G401.6 (cell line): ENCODE measurements at regions not wholly inside any gene's neighbourhood (a gene's known extent, or its start where the extent isn't known, plus 50 kb on each side); places are given as distances from the start of the nearest gene placed in this dataset.
"Not testable (repeated sequence)": the region's sequence is repeated elsewhere in the genome, so short reads cannot be mapped to it uniquely, and the experiment has no call there.

ENCODE experiments used
- FAIRE-seq: peaks from 2 replicates; lab custom pipeline; 2012; peaks lifted over from hg19 to GRCh38; lab: Jason Lieb, UNC

DNA sequence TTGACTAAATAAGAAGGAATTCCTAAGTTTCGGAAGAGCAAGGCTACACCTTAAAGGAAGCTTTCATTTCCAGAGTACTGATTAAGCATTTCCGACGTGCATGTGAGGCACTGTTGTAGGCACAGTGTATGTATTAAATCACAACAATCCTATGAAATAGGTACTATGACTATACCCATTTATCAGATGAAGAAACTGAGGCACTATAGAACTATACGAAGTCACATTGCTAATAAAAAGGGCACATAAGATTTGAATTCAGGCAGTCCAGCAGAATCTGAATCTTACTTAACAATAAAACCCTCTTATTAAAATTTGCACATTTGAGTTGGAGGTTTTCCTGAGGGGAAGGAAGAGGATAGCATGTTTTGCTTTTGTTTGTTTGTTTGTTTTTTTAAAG, 243.5 kb upstream of the FANCL start:
- no peak for FAIRE-seq

DNA sequence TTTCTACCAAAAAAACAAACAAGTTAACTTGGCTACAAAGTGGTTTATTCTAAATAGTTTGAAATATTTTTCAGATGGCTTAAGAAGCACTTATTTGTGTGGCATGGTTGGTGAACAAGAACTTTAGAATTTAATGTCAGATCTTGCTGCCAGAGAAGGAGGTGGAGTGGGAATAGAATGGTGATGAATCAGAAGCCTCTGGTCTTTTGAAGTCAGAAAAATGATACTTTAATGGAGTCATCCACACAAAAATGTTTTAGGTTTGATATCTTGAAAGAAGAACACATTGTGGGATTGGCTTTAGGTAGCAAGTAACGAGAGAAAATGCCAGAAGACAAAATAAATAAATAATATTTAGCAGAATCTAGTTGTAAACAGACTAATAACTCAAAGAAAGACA, 243.1 kb upstream of the FANCL start:
- peak; percentile 49 for FAIRE-seq

DNA sequence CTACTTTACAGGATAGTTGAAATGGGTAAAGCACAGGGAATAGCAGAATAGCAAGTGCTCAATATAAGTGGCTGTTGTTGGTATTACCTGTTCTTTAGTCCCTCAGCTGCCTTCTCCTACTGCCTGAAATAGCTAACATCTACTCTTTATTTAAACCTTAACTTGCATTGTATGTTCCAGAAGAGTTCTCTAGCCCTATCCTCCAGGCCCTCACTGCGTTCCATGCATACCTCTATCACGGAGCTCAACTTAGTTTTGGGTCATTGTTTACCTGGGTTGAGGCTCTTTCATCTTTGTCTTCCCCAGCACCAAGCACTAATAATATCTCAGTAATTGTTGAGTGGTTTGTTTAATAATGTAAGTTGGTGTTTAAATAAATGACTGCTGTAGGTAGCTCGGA, 242.2 kb upstream of the FANCL start:
- no peak for FAIRE-seq

DNA sequence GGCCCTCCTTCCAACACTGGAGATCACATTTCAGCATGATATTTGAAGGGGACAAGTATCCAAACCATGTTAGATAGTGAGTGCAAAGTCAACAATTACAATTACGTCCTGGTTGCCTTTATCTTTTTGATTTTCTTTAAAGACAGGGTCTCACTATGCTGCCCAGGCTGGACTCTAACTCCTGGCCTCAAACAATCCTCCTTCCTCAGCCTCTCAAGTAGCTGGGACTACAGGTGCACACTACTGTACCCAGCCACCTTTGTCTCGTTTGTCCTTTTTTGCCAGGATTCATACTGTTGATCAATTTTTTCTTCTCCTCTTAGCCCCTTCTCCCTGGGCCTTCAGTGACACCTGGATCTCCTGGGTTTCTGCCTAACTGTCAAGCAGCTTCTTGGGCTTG, 240.5 kb upstream of the FANCL start:
- FAIRE-seq = no peak

DNA sequence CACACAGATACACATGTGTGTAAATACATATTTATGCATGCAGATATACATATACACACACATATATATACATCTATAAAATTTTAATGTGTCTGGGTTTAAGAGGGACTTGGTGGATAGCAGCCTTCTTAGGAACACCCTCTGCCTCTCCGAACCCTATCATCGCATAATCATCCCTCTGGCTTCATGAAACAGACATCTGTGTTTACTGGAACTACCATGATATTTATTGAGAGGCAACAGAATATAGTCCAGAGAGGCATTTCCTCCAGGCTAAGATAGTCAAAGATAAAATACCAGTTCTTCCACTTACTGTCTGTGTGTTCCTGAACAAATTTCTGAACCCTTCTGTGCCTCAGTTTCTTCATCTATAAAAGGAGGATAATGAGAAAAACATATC, 239.0 kb upstream of the FANCL start:
- no peak for FAIRE-seq

DNA sequence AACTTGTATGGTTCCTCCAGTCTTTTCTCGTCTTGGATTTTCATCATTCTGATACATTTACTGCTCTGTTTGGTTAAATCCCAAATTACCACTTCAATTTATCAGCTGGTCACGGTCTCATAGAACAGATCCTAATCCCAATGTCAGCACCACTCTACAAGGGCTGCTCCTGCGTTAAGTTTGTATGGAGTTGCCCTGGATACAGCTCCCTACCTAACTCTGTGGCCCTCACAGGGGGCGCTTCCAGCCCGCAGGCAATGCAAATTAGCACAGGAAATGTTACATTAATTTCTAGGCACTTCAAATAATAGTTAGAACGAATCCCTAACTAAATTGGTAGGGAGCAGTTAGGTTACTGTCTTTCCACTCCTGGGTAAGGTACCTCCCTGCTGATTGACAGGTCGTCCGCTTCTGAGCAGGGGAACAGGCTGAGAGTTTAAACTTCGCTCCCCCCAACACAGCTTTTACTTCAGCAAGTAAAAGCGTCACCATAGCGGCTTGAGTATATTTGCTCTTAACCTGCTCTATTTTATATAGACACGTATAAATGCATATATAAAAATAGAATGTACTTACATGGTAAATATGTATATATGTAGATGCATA, 238.5 kb upstream of the FANCL start:
- peak; percentile 99 for FAIRE-seq

DNA sequence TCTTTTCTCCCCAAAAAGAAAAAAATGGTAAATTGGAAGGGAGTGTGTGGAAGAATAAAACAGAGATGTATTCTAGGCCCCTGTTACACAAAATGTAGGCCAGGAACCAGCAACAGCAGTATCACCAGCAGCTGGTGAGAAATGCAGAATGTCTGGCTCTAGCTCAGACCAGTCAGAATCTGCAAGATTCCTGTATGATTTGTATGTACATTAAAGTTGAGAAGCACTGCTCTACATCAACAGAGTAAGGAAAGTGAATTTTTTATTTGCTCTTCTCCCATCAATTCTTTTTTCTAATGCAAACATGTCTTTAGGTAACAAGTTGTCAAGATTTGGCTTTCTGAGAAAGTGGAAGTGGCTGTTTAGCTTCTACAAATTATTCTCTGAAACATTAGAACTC, 235.4 kb upstream of the FANCL start:
- FAIRE-seq = no peak

DNA sequence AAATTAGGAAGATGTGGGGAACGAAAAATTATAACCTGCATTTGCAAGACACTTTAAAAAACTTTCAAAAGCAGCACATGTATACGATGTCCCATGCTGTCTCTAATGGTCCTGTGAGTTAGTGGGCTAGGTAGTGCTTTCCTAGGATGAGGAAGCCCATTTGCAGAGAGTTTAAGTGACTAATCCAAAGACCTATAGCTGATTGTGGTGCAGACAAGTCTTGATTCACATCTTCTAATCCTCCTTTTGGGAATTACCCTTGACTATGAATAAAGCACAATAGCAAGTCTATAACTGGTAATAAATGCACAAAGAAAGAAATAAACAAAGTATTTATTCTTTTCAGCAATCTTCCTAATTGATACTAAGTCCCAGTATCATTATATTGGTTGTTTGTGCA, 234.6 kb upstream of the FANCL start:
- peak; percentile 90 for FAIRE-seq

DNA sequence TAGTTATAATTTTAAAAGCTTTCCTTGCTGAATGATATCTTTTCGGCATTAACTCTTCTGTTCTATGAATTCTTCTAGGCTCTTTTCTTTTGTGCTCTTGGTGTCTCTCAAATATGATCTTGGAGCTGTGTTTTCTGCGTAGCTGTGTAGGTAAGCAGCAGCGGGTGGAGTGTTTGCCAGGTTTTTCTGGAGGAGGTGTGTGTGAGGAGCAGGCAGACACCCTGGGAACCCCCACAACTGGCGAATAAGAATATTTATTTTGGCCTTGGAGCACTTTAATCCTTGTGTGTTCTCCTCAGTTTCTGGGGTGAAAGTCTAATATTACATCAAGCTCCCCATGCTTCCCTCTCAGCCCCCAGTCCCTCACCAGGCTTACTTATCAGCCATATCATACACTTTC, 232.0 kb upstream of the FANCL start:
- FAIRE-seq = no peak

DNA sequence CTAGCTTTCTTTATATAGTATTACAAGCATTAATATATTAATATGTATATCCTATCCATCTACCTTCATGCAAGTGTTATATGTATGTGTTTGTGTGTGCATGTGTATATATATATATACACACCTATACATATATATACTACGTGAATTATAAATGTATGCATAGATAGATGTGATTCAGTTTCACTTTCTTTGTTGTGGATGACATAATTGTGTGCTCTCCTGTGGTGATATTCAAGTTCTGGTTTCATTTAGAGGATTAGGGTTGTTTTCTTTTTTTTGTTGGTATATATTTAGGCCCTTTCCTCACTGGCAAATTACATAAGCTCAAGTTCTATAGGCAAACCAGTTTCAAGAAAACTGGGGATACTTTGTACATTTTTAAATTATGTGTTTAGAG, 225.7 kb upstream of the FANCL start:
- no peak for FAIRE-seq

DNA sequence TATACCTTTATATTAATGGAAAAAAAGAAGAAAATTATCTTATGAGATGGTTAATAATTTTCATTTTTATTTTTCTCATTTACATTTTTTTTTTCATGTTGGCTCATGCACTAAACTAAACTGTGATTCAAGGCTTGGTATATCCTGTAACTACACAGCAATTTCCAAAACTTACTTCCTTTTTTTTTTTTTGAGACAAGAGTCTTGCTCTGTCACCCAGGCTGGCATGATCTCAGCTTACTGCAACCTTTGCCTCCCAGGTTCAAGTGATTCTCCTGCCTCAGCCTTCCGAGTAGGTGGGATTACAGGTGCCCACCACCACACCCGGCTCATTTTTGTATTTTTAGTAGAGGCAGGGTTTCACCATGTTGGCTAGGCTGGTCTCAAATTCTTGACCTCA, 224.9 kb upstream of the FANCL start:
- not testable (repeated sequence) for FAIRE-seq

DNA sequence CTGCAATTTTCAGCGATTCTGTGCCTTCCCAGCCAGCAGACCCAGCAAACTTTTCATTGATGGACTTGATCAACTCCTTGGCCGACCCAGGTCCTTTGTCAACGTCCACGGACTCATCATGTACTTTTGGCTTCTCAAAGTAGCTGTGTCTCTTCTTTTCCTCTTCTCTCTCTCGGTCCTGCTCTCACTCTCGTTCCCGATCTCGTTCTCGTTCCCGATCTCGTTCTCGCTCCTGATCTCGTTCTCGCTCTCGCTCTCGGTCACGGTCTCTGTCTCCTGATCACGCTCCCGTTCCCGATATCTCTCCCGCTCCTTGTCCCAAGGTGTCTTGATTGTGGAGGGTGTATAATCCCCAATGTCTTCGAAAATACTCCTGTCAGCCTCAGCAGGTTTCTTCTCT, 219.5 kb upstream of the FANCL start:
- no peak for FAIRE-seq

DNA sequence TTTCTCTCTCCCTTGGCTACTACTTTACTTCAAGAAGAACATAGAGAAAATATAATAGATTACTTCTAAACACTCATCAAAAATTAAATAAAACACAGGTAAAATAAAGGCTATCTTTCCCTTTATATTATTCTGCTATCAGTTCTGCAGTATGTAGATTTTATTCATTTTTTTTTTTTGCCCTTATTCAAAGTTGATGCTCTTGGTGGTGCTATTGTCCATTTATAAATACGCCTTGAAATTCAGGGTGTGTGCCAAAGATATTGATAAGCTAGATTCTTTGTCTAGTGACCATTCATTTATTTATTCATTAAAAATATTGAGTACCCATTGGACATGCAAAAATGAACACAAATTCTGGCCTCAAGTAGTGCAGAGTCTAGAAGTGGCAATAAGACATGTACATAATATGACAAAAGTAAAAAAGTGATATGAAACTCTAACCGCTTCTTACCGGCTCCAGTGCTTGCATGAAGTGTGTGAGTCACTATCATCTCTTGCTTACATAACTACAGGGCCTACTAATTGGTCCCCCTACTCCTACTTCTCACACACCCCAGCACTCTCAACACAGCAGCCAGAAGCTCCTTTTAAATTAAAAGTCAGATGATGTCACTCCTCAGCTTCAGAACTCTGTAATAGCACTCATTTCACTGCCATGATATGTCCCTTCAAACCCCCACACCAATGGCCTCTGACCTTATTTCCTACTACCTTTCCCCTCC, 208.3 kb upstream of the FANCL start:
- no peak for FAIRE-seq

DNA sequence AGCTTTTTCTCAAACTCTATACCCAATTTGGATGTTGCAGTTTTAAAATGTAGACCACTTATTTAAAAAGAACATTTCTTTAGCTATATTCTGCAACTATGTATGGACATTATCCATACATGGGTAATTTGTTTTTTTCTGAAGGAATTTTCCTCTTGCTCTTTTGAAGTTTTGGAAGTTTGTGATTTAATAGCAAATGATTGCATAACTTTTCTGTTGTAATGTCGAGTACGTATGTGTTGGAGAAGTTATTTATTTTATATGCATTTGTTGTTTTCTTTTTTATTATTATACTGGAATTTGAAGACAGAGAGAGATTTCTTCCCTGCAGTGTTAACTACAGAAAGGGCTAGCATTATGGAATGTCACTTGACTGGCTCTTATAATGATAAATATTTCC, 207.7 kb upstream of the FANCL start:
- FAIRE-seq = no peak

DNA sequence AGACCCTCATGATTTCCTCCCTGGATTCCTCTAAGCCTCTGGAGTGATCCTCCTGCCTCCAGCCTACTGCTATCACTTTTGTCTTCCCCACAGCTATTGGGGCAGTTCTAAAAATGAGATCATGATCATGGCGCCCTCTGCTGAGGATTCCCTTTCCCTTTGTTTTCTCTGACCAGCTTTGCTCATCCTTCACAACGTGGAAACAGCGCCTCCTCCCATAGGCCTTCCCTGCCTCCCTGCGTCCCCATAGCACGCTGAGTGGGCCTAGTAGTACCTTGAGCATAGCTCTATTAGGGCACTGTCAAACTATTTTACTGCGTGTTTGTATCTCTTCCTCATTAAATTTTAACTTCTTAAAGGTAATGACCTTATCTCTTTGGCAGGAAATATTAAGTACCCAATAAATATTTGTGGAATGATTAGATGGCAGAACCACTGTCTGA, 207.0 kb upstream of the FANCL start:
- FAIRE-seq = peak; percentile 98

DNA sequence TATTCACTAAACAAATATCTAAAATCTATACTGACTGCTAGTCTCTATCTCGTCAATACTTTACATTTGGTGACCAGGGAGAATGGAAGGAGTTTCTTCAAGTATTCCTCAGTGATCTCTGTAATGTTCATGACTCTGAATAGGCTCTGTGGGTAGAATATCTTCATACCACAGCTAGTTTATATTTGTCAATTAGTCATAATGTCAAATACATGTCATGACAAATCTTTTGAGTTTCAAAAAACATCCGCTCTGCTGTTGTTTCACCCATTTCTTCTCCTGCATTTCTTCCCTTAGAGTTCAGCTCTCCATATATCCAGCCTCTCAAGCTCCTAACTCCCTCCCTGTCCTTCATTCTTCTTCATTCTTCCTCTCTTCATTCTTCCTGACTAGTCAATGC, 206.5 kb upstream of the FANCL start:
- FAIRE-seq = no peak

DNA sequence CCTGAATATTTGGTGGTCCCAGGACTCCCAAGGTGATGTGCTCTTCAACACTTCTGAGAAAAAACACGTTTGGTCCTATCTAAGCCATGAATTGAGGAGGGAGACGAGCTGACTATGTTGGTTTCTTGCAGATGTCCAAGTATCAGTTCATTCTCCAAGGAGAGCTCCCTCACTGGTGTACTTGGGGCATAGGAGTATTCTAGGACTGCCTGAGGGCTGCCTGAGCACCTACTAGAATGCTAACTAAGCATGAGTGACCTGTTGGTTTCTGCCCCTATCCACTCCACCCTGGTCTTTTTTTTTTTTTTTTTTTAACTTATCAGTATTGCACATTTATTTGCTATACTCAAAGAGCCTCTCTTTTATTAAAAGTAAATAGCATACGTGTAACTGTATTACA, 200.5 kb upstream of the FANCL start:
- FAIRE-seq = peak; percentile 70

DNA sequence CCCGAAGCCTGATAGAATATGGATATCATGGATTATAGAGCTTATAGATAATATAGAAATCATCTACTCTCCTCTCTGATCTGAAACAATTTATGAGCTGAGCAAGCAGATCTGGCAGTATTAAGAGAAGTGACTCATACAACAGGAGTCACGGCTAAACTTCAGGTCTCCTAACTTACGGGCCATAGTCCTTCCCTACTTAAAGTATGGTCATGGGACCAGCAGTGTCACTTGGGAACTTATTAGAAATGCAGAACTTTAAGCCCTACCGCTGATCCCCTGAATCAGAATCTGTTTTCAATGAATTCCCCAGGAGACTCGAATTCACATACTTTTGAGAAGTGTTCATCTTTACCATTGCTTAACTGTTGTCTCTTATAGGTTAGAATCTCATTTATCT, 195.7 kb upstream of the FANCL start:
- peak; percentile 6 for FAIRE-seq

DNA sequence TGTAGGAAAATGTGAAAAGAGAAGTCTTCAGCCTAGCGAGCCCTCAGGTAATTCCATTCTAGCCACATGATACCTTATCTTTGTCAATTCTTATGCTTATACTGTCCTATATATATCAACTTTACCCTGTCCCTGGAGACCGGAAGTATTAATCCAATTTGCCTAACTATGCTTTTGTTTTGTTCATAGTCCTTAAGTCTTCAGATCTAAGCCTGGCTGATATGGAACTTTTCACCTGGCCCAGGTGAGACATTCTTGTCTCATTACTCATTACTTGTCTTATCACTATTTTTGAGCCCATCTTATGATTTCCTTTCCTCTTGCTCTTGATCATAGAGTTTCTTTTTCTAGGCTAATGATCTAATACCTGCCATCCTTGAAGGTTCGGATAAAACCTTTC, 194.1 kb upstream of the FANCL start:
- FAIRE-seq = no peak

DNA sequence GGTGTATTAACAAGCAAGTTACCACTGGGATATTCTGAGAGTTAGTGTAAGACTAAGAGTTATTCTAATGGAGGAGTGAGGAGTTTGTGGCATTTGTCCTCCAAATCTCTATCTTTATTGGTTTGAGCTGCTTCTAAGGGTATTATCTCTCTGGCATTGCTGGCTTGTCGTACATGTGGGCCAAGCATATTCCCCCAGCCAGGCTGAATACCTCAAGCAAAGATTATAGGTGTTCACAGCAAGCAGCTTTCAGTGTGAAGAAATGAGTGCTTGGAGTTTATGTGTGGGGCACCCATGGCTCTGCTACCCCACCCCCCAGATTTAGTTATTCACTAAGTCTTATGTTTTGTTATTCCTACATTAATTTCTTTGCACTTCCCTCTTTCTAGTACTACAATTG, 193.6 kb upstream of the FANCL start:
- no peak for FAIRE-seq

DNA sequence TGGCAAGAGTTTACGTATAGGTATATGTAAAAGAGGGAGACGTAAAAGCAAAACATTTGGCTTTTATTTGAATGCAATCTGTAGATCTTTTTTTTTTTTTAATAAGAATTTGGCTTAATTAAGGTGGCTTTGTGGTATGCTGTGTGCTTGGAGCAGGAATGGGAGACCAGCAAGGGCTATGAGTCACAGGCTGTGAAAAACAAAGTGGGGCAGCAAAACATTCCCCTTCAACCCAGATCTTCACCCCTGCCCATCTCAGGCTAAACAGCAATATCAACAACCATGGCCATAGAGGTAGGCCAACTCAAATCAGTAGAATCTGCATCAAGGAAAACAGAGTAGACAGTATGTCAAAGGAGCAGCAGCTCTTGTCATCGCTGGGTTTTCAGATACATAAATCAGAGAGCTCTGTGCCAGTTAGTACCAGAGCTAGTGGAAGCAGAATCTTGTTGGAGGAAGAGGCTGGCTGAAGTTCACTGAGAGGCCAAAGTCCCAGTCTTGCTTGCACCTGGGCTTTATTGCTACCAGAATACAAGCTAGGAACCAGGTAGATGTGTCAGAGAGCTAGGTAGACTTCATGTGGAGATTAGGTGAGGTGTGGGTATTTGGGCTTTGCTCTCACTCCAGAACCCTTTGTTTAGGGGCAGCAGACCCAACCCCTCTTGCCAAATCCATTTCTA, 191.5 kb upstream of the FANCL start:
- FAIRE-seq = no peak

DNA sequence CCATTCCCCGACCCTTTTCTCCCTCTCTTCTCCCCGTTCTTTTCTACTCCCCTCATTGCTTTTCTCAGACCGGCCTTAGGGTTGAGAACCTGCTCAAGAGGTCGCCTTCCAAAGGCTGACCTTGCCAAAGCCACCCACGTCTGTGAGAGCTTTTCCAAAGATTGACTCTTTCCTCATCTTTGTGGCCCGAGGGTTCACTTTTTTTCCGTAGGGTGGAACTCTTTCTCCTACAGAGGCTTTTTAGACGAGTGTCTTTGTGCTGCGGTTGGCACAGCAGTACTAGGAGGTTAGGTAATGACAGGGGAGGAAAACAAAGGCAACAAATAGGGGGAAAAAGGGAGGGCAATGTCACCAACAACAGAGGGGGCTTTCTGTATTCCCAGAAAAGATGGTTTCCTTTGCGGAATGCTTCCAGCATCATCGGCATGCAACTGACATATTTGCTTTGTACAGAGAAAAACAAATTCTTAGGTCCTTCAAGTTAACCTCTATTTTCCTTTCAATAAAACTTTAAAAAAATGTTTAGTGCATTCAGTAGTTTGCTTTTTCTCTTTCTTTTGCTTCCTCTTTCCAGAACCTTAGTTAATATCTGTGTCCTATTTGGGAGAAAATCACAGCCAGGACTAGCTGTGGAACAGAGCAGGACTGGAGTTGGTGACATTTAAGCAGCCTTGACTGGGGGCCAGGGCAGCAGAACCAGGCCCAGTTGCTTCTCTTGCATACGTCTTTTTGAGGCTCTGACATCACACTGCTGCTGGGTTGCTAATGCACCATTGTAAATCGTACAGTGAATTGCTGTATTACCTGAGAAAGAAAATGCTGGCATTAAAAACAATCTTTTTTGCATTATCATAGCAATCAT, 188.1 kb upstream of the FANCL start:
- FAIRE-seq = peak; percentile 83
